ENCODE measurements at regions not wholly inside any gene's neighbourhood (a gene's known extent, or its start where the extent isn't known, plus 50 kb on each side); places are given as distances from the start of the nearest gene placed in this dataset.

- TF ChIP-seq CTCF (IDR thresholded peaks at IDR 0.05): no peak
- TF ChIP-seq POLR2A (IDR thresholded peaks at IDR 0.05): no peak
Measured at GRCh38 chr12:90823859-90824258, 131.1 kb downstream of the CCER1 start.

Measured in vagina (tissue), 2 donors.